ENCODE measurements at regions not wholly inside any gene's neighbourhood (a gene's known extent, or its start where the extent isn't known, plus 50 kb on each side); places are given as distances from the start of the nearest gene placed in this dataset.

DNA sequence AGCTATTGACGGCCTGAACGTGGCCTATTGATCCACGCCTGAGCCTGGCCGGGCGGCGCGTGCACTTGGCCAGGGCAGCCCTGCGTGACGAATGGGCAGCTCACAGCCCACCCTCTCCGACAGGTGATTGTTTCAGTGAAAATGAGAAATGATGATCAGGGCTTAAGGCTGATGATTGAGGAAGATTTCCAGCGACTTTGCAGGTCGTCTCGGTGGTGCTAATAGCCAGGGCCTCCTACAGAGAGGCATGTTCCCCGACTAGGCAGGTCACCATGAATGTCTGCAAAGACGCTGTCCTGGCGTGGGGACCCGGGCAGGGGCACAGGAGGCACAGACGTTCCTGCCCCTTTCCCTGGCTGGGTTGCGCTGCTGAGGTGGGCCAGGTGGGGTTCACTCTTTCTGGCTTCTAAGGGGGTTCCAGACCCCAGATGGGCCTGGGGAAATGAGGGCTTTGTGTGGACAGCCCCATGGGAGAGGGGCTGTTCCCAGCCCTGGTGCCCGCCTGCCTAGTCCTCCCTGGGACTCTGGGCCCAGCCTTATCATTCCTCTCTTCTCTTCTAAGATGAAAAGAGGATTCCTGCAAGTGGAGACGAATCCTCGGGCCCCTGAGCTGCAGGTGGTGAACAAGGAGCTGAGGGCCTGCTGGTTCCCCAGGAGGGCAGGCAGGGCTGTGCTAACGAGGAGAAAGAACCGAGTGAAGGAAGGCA is 157.4 kb downstream of the KIF26A start:
- TF ChIP-seq GABPA (IDR thresholded peaks at IDR 0.05 in 1 of 2, conservative IDR thresholded peaks at IDR 0.05 in 1 of 2) (no peak), EGR1 (IDR thresholded peaks at IDR 0.05; ENCODE audit: low read depth in 2 of 2) (no peak), NR2F2 (IDR thresholded peaks at IDR 0.05) (no peak), JUND (IDR thresholded peaks at IDR 0.05) (no peak), RAD21 (IDR thresholded peaks at IDR 0.05) (no peak), RXRA (IDR thresholded peaks at IDR 0.05) (no peak), HNF4A (conservative IDR thresholded peaks at IDR 0.05) (no peak), TAF1 (conservative IDR thresholded peaks at IDR 0.05) (no peak), FOXA2 (IDR thresholded peaks at IDR 0.05) (no peak), SP1 (IDR thresholded peaks at IDR 0.05) (no peak), HNF4G (IDR thresholded peaks at IDR 0.05) (no peak)
- TF ChIP-seq, protein P1, sequence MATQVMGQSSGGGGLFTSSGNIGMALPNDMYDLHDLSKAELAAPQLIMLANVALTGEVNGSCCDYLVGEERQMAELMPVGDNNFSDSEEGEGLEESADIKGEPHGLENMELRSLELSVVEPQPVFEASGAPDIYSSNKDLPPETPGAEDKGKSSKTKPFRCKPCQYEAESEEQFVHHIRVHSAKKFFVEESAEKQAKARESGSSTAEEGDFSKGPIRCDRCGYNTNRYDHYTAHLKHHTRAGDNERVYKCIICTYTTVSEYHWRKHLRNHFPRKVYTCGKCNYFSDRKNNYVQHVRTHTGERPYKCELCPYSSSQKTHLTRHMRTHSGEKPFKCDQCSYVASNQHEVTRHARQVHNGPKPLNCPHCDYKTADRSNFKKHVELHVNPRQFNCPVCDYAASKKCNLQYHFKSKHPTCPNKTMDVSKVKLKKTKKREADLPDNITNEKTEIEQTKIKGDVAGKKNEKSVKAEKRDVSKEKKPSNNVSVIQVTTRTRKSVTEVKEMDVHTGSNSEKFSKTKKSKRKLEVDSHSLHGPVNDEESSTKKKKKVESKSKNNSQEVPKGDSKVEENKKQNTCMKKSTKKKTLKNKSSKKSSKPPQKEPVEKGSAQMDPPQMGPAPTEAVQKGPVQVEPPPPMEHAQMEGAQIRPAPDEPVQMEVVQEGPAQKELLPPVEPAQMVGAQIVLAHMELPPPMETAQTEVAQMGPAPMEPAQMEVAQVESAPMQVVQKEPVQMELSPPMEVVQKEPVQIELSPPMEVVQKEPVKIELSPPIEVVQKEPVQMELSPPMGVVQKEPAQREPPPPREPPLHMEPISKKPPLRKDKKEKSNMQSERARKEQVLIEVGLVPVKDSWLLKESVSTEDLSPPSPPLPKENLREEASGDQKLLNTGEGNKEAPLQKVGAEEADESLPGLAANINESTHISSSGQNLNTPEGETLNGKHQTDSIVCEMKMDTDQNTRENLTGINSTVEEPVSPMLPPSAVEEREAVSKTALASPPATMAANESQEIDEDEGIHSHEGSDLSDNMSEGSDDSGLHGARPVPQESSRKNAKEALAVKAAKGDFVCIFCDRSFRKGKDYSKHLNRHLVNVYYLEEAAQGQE (IDR thresholded peaks at IDR 0.05), result no peak
- TF ChIP-seq, protein P2, sequence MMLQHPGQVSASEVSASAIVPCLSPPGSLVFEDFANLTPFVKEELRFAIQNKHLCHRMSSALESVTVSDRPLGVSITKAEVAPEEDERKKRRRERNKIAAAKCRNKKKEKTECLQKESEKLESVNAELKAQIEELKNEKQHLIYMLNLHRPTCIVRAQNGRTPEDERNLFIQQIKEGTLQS (IDR thresholded peaks at IDR 0.05), result no peak
- TF ChIP-seq, protein P3, sequence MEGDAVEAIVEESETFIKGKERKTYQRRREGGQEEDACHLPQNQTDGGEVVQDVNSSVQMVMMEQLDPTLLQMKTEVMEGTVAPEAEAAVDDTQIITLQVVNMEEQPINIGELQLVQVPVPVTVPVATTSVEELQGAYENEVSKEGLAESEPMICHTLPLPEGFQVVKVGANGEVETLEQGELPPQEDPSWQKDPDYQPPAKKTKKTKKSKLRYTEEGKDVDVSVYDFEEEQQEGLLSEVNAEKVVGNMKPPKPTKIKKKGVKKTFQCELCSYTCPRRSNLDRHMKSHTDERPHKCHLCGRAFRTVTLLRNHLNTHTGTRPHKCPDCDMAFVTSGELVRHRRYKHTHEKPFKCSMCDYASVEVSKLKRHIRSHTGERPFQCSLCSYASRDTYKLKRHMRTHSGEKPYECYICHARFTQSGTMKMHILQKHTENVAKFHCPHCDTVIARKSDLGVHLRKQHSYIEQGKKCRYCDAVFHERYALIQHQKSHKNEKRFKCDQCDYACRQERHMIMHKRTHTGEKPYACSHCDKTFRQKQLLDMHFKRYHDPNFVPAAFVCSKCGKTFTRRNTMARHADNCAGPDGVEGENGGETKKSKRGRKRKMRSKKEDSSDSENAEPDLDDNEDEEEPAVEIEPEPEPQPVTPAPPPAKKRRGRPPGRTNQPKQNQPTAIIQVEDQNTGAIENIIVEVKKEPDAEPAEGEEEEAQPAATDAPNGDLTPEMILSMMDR (IDR thresholded peaks at IDR 0.05; ENCODE audit: low read depth, low read length, missing input control), result no peak
- TF ChIP-seq, protein P4, sequence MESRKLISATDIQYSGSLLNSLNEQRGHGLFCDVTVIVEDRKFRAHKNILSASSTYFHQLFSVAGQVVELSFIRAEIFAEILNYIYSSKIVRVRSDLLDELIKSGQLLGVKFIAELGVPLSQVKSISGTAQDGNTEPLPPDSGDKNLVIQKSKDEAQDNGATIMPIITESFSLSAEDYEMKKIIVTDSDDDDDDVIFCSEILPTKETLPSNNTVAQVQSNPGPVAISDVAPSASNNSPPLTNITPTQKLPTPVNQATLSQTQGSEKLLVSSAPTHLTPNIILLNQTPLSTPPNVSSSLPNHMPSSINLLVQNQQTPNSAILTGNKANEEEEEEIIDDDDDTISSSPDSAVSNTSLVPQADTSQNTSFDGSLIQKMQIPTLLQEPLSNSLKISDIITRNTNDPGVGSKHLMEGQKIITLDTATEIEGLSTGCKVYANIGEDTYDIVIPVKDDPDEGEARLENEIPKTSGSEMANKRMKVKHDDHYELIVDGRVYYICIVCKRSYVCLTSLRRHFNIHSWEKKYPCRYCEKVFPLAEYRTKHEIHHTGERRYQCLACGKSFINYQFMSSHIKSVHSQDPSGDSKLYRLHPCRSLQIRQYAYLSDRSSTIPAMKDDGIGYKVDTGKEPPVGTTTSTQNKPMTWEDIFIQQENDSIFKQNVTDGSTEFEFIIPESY (IDR thresholded peaks at IDR 0.05), result no peak

More for the DNA sequence above, 157.4 kb downstream of the KIF26A start:
- H3K36me3 ChIP-seq (ENCODE audit: control insufficient read depth in 4 of 4, insufficient read depth in 3 of 4, low read depth in 1 of 4, low read length in 3 of 4), result no peaks in the 10 kb centered on the region
- peaks cover 4 to 11% (median 10%) of the 10 kb centered on the region in 4 donors for H3K4me1 ChIP-seq (ENCODE audit: control insufficient read depth in 4 of 4, insufficient read depth in 4 of 4, low read length in 3 of 4)
- H3K9me3 ChIP-seq (ENCODE audit: control insufficient read depth in 4 of 4, low read length in 3 of 4), result no peaks in the 10 kb centered on the region
- no peak overlapping the region for H3K9ac ChIP-seq (ENCODE audit: low read depth in 1 of 2, low read length in 2 of 2)
- WGBS, result 76% methylated on average over 24 of the region's 24 CpGs
- H3K27ac ChIP-seq (ENCODE audit: low read depth in 1 of 2, low read length in 2 of 2), result no peak overlapping the region
- H3K4me3 ChIP-seq (ENCODE audit: low read depth in 1 of 3, low read length in 3 of 3), result no peak overlapping the region
- H3K27me3 ChIP-seq (ENCODE audit: control insufficient read depth in 4 of 4, insufficient read depth in 4 of 4, low read length in 3 of 4), result peaks cover 0 to 2% (median 0%) of the 10 kb centered on the region in 4 donors
- no peak for DNase-seq (ENCODE audit: low spot score)
